Fibroblast of skin of scalp (primary cell): ENCODE measurements at regions not wholly inside any gene's neighbourhood (a gene's known extent, or its start where the extent isn't known, plus 50 kb on each side); places are given as distances from the start of the nearest gene placed in this dataset.

Experiments used
- DNase-seq: peaks from one replicate; pipeline ENCODE4 v3.0.0-alpha.2; 2013

DNA sequence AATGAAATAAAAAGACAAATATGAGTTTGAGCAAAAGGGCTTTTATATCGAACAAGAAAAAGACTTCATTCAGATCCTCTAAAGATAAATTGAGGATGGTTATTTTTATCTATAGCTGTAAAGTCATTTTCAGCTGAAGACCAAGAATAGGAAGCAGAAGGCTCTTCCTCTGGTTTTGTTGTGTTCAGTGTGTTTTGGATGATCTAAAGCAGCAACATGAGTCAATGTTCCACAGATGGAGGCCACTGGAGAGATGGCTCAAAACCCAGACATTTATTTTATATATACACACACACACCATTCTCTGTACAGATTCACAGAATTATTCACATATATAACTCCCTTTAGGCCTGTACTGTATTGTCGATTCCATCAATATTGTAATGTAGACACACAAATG is 424.3 kb downstream of the MBD2 start:
- DNase-seq = no peak

DNA sequence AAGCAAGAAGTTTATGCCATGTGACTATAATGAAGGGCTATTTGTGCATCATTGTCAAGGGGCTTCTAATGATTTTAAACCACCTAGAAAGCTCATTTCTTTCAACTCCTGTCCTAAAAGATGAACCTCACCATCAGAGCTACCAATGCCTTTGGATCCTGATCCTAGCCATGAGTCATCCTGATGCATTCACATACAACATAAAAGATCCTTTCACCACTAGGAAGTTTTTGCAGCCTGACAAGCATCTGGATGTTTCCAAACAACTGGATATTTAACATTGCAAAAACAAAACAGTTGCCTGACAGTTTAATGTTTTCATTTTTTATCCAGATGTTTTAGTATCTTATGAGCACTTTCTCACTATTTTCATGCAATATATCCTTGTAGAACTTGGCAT is 425.3 kb downstream of the MBD2 start:
- DNase-seq = peak; percentile 62

DNA sequence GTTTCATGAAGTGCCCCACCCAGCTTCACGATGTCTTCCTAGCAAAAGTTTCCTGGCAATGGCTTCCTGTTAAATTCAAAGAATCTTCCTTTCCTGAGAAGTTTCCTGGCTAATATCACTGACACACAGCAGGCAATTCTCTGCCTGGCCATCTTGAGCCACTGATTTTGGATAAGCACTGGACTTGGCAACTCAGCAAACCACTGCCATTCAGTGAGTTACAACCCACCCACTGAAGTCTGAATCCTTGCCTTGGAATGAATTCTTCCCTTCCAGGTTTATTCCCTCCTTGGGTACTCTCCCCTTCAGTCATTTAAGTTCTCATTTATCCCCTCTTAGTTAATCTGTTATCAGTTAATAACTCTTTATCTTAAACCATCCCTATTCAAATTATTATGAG is 426.0 kb downstream of the MBD2 start:
- DNase-seq = no peak

DNA sequence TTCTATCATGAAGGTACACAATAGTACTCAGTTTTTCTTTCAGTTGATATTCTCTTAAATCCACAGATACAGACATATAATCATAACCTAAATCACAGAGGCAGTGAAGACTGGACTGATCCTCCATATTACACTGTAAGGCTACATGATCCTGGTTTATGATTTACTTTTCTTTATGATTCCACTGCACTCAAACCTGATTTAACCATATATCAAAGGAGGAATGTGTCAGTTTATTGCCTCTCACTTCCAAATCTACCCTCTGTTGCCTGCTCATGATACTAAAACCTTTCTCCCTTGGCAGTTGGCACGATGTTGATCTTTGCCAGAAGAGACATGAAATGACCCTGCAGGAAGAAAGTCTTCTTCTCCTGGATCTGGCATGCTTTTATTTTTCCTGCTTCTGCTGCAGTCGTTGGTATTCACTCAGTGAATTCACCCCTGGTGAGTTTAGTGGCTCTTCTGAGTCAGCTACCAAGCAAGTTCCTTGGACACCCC is 426.4 kb downstream of the MBD2 start:
- DNase-seq = no peak

DNA sequence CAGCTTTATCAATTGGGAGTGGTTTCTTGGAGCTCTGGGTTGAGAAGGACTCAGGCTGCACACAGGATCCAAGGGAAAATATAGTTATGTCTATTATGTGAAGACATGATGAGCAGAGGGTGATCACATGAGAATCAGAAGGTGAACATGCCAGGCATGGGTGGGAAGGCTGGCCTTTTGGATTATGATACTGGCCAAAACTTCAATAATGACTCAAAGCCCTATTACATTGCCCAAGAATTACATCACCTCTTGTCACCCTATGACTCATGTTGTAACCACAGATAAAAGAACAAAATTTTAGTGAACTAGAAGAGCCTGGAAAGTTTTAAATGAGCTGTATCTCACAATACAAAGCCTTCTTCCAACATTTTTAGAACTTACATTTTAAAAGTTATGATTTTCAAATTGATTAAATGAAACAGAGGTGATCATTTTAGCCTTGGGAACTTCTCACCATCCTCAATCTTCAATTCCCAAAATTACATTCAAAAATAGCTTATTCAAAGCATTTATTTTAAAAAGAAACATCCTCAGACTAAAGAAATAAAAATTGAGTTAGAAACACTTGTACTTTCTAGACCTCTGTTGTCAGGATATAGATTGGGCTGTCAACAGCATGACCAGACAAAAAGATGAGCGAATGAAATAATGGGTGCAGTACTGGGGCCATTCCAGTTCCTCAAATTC is 428.3 kb downstream of the MBD2 start:
- DNase-seq = peak; percentile 94

DNA sequence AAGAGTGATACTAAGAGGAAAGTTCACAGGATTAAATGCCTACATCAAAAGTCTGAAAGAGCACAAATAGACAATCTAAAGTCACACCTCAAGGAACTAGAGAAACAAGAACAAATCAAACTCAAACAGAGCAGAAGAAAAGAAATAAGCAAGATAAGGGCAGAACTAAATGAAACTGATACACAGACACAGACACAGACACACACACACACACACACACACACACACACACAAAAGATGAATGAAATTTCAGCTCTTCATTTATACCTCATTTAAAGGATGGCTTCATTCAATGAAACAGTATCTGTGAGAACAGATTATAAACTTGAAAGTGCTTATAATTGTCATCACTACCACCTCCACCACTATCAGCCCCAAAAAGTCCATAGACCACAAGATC is 428.9 kb downstream of the MBD2 start:
- no peak for DNase-seq

DNA sequence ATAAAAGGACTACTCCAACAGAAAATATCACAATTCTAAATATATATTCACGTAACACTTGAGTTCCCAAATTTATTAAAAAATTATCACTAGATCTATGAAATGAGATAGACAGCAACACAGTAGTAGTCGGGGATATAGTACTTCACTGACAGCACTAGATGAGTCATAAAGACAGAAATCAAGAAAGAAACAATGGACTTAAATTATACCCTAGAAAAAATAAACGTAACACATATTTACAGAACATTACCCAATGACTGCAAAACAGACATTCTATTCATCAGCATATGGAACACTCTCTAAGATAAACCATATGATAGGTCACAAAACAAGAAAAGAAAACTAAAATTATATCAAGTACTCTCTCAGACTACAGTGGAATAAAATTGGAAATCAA is 429.4 kb downstream of the MBD2 start:
- peak; percentile 14 for DNase-seq

DNA sequence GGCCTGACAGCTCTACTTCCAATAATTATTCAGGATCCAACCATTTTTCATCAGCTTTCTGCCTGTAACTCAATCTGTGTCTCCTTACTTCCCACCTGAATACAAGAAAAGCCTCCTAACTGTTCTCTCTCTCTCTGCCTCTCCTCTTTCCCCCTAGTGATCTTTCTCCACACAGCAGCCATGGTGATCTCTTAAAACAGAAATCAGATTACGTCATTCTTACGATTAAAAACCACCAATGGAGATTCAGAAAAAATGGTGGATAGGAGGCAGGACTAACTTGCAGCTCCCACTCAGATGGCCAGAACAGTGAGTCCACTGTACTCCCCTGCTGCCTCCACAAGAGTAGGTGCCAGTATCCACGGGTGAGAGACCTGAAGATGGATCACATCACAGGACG is 431.7 kb downstream of the MBD2 start:
- DNase-seq = no peak

DNA sequence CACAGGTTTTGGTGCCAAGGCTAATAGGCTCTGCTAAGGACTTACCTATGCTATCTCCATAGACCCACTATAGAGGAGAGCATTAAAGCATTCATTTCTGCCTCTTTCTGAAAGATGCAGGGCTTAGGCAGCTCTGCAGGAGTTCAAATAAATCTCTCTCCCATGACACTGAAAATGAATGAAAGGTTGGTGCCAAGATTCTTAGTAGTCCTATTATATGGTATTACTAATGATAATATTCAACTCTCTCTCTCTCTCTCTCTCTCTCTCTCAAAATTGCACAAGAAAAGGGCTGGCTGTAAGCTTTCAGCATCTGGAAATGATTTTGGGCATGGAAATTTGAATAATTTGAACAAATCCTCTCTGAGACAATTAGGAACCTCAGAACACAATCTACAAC is 433.7 kb downstream of the MBD2 start:
- DNase-seq = peak; percentile 82

DNA sequence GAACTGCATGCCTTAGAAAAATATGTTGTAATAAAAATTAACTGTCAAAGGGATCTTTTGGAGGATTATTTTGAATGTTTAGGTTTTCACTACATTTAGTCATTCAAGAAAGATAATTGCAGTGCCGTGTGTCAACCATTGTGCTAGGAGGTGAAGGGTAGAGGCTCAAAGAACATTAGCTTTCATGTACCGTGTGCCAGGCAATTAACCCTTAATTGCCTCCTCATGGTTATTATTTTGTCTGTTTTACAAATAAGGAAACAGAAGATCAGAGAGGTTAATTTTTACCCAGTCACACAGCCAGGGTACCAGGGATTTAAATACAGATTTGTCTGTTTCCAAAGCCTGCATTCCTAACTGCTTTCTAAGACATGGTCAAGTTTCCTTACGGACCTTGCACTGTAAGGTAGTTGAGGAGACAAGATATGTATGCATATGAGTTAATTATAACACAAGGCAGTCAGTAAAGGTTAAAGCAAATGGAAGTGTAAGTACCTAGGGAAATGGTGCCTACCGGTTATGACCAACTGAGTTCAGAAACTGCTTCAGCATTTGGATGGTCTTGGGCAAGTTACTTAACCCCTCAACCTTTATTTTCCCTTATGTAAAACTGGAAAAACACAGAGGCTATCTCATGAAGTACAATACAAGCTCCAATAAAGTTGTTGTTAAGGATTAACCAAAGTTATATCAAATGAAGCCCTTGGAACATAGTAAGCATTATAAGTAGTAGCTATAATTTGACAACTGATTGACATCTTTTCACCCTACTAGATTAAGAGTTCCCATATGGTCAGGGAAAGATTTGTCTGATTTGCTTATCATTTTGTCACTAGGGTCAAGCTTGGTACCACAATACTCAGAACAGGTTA is 434.9 kb downstream of the MBD2 start:
- DNase-seq = no peak

DNA sequence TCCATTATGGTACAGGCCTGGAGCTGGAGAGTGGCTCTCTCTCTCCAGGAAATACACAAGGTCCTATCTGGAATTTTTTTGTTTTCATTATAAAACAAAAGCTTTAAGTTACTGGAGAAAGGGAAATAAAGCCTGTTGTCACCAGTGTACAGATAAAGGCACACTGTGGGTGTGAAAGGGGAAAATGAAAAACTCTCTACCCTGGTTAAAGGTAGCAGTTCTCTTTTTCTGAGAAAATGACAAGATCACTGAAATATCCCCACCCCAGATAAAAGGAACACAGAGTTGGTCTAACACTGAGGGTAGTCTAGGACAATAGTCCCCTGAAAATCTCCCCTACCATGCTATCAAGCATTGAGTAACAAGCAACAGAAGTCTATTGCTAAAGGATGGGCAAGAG is 438.7 kb downstream of the MBD2 start:
- no peak for DNase-seq

DNA sequence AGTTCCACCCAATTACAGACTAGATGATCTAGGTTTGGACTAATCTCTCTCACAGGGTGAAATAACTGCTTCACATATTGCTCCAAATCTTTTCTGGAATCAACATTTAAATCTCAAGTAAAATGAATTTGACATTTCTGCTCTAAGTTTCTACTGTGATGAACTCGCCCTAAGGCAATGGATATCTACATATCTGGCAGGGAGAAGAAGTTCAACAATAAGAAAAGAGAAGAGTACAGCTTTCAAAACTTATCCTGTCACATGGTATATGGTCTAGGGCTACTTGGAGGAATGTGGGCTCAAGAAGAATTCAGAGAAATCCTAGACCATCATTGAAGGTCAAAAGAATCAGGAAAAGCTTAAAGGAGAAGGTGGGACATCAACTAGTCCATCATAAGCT is 440.2 kb downstream of the MBD2 start:
- DNase-seq = no peak

DNA sequence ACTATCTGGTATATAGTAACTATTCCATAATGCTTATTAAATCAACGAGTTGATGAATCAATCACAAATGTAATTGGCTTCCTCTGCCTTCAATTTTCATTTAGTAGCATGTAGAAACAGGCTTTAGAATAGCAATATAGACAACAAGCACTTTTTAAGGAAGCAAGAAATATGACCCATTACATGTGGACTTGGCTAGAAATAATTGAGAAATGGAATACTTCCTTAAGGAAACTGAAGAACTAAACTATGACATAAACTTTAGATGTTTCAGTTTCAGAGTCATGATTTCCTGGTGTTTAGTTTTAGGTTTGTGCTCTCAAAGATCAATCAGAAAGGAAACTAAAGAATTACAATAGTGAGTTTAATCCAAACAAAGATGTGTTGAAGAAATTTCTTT is 443.8 kb downstream of the MBD2 start:
- no peak for DNase-seq

DNA sequence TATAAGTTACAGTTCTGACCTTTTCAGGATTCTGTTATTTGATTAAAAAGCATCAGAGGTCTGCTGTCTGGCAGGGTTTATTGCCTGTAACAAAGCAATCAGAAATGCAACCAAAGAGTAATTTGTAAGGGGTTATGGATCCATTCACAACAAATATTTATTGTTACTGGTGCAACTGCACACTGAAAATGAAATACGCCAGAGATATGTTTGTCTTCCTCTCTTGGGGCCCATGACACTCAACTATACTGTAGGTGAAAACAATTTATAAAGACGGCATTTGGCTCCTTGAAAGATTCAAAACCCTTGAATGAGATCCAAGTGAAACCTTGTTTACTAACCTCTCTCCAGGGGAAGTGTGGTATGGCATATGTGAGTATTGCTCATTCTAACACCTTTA is 452.2 kb downstream of the MBD2 start:
- no peak for DNase-seq

DNA sequence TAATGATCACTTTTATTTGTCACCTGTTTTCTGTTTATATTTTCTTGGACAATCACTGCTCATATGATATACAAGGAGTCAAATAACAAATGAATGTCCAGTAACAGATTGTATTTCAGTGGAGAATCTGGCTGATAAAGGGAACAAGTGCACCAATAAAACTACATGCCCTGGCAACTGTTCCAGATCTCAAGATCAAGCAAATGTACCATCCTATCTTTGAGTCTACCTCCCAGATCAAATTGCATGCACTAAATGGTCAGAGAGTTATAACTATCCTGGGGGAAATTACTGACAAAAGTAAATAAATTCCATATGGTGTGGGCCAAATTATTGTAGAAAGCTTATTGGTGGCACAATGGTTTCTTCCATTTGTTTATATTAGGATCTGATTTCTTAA is 452.8 kb downstream of the MBD2 start:
- DNase-seq = no peak

DNA sequence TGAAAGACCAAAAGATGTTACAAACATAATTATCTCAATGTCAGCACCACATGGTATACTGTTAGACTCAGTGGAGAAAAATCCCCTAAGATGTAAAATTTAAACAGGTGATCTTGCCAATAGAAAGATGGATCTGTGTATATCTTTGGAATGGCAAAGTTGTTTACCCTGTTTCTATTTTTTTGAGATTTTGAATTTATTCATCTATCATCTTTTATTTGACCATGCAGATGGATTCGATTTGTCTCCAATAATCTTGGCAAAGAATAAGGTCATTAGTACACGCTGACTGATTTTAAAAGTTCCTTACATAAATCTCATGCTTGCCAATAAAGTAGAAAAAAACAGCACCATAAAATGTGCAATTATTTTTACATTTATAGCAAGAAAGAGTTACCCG is 459.3 kb downstream of the MBD2 start:
- no peak for DNase-seq

DNA sequence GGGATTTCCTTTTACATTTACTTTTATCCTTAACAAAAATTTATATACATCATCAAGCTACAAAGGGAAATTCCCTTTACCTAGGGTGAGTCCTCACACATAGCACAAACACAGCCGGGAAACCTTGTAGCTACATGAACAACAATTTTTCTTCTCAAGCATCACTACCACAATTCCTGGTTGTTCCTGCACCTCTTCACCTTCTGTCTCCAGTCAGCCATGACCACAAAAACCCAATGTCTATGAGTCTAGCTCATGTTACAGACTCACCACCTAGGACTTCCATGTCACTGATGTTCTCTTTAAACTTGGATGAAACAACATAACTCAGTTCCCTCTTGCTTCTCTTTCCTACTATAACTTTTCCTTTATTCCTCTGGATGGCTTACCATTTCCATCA is 460.4 kb downstream of the MBD2 start:
- no peak for DNase-seq

DNA sequence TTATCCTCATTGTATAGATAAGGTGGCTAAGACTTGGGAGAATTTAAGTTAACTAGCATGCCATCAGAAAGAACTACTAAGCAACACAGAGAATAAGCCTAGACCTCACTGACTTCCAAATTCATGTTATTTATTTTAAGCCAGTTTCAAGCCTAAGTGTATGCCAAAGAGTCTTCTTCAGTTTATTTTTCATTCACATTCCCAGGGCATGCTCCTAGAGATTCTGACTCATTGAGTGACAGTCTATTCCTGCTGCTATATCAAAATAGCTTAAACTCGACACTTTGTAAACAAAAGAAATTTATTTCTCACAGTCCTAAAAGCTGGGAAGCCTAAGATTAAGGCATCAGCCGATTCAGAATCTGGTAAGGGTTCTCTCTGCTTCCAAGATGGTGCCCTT is 467.1 kb downstream of the MBD2 start:
- DNase-seq = peak; percentile 56

DNA sequence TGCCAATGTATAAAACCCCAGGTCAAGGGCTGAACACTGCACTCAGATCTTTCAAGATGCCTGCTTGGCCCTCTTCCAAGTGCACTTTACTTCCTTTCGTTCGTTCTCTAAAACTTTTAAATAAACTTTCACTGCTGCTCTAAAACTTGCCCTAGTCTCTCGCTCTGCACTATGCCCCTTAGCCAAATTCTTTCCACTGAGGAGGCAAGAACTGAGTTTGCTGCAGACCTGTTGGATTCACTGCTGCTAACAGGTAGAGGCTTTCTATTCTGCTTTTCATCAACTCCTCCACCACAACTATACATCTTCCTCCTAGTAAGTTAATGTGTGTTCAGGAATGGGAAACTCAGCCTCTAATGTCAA is 467.9 kb downstream of the MBD2 start:
- no peak for DNase-seq

DNA sequence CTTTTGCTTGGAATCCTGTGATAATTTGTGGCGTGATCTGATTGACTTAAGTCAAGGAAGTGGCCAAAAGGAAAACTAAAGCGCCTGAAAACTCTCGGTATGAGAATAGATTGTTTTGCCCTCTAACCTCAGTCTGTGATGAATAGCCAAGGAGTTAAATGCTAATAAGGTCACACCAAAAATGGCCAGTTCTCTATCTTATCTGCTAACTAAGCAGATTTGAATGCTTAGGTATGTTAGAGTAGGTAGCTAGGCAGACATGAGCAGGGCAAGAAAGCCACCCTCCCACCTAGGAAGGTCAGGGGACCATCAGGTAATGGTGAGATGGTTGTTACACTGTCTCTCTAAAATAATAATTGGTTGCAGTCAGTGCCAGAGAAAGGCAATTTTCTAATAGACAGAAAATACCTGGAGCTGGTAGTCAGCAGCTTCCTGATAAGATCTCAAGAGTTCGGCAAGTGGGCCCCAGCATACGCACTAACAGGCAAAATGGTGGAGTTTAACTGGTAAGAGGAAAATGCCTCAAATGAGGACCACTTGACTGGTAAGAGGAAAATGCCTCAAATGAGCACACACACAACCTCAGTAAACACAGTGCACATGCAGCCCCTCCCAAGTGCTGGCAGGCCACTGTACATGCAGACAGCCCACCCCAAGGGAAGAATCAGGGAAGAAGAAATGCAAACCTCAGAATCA is 468.4 kb downstream of the MBD2 start:
- no peak for DNase-seq

DNA sequence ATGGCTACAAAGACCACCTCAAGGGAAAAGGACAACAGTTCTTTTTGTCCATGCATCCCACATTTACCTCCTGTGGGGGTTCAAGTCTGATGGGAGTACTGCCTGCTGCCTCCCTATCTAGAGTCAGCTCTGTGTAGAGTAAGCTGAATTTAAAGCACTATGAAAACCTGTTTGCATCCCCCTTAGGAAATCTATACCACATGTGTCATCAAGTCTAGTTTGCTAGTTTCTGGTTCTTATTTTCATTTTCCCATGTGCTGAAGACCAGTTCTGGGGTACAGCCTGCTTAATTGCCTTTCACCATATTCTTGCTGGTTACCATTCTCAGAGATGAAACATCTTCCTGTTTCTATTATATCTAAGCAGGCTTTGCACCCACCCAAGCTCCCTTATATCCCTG is 470.3 kb downstream of the MBD2 start:
- DNase-seq = no peak

DNA sequence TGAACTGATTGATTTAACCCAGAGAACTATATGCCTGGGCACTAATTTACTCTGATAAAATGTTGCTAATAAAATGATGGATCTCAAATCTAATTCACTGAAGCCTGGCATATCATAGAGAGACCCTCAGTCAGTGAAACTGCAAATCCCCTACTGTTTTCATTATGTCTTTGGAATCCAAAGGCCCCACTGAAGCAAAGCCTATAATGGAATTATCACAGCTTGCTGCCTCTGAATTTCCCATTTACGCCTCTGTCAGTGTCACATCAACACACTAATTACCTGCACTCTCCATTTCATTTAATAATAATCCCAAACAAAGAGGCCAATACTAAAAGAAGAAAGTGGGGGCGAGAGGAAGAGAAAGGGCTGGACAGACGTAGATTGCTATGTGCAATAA is 470.9 kb downstream of the MBD2 start:
- no peak for DNase-seq

DNA sequence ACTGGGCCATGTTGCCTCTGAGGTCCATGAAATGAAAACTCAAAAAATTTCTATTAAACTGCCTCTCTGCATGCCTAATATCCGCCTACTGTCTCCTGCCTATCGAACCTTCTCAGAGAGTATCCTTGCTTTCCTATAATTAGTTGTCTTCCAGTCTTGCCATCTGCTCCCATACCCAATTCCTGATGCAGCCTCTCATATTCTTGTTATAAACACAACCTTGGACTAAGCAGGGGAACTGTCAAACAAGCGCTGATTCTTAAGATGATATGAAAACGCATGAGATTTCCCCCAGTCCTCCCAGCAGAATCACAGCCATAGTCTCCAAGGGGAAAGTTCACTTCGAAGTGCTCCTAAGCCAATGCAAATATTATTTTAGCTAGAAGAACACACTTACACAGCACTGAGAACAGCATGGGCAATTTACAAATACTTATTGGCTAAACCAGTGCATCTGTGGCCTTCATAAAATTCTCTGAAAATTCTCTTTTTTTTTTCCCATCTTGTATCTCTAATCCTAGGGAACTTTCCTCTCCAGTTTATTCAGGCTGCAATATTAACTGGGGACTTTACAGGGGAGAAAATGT is 471.6 kb downstream of the MBD2 start:
- no peak for DNase-seq
